ENCODE measurements at regions not wholly inside any gene's neighbourhood (a gene's known extent, or its start where the extent isn't known, plus 50 kb on each side); places are given as distances from the start of the nearest gene placed in this dataset.

DNA sequence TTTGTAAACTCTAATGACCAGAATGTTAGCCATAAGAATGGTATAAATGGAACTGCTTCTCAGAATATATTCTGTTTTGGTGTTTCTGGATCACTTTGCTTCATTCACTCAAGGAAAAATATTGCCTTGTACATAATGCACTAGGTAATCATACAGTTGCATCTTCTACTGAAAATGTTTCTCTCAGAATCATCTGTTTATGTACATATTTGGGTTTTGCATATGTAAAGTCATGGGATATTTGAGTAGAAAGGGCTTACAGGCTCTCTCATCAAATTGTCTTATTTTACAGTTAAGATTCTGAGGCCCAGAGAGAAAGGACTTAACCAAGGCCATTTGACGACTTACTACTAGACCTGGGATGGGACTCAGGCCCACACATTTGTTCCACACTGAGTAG is 97.8 kb upstream of the PALM2AKAP2 start:
- DNase-seq, result no peak

DNA sequence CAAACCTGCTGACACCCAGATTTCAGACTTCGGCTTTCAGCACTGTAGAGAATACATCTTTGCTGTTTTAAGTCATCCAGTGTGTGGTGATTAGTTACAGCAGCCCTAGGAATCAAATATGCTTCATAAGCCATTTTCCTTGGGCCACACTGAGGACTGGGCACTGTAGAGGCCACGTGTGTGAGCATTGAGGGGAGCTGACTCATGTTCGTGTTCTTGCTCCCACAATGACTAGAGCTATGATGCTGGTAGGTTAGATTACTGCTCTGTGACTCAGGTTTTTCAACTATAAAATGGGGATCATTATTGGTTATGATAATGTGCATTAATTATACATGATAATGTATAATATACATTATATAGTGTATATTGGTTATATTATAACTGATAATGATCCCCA is 96.5 kb upstream of the PALM2AKAP2 start:
- DNase-seq, result no peak

DNA sequence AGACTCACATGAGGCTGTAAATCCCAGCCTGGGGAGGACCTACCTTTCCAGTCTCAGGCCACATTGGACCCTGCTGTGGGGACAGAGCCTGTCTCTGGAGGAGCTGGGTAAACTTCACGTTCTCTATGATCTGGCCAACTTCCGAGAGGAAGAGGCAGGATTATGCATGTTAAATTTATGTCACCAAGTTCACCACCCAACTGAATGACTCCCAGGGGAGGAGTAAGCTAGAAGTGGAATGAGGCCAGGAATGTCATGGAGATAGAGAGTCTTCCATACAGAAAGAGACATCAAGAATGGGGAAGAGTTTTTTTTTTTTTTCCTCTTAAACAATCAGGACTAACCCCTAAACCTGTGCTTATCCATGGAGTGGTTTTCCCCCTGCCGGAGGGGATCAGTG is 90.3 kb upstream of the PALM2AKAP2 start:
- no peak for DNase-seq

DNA sequence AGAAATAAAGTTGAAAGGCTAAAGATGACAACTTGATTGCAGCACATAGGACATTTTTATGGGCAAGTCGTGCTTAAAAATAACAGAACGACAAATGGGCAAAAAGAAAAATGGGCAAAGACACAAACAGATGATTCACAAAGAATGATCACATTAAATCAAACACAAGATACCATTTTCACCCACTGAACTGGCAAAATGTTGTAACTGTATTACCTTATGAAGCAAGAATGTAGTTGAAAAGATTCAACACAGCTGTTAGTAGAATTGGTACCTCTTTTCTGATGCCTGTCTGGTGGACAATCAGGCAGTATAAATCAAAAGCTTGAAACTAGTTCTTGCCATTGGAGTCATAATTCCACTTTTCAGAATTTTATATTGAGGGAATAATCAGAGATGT is 81.0 kb upstream of the PALM2AKAP2 start:
- no peak for DNase-seq

DNA sequence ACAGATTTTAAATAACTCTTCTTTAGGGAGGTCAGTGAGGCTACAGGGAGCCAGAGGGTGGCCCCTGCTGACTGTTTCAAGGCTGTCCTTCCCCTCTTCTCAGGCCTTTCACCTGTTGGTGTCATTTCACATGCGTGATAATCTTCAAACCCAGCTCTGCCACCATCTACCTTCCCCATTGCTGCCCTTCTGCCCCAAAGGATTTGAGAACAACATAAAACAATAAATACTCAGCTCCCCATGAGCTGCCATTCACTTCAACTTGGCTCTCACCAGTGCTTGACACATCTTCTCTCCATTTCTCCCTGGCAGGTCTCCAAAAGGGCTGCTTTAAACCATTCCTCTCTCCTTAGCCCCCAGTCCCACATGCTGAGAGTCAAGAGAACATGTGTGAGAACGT is 75.5 kb upstream of the PALM2AKAP2 start:
- no peak for DNase-seq

DNA sequence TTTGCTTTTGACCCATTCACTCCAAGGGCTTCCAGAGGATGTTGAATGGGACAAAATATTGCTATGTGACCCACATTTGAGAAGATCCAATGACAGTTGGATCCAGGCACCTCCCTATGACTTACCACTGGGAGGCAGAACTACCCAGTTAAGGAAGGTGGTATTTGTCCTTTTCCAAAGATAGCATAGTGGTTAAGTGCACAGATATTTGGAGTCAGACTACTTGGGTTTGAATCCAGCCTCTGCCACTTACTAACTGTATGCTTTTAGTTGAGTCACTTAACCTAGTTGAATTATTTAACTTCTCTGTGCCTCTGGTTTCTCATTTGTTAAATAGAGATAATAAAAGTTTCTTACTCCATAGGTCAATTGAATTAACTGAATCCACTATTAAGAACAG is 74.5 kb upstream of the PALM2AKAP2 start:
- no peak for DNase-seq

DNA sequence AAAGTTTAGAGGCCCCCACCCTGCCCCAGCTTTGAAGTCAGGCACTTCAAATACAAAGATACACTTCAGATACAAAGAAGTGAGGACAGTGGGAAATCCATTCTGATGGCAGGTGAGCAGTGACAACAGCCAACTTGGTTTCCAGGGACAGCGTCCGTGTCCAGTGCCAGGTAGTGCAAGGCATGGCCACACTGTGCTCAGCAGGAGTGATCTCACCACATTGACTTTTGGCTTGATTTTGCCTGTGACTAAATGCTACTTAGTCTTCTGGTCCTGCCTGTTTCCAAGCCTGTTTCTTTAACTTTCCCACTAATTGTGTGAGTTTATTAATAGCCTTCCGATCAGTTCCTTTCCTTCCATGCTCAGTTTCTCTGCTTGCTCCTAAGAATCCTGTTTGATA is 72.6 kb upstream of the PALM2AKAP2 start:
- DNase-seq, result no peak

DNA sequence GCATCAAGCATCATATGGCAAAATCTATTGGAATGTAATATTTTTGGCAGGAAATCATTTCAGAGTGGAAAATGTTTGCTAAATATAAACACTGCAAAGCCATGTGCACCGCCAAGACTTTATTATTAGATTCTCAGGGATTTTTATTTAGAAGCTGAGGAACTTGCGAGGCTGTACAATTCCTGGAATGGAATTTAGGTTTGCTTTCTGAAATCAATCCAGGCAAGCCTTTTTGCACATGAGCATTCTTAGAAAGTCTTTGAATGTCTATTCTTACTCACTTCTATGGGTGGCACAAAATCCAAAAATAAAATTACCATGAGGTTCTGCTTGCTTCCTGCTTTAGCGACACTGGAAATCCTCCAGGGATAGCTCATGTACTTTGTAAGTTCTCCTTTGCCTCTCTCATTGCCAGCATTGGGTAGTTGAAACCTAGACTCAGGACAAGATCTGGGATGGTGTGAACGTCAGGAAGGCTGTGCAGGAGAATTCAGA is 71.5 kb upstream of the PALM2AKAP2 start:
- DNase-seq, result peak; percentile 62

DNA sequence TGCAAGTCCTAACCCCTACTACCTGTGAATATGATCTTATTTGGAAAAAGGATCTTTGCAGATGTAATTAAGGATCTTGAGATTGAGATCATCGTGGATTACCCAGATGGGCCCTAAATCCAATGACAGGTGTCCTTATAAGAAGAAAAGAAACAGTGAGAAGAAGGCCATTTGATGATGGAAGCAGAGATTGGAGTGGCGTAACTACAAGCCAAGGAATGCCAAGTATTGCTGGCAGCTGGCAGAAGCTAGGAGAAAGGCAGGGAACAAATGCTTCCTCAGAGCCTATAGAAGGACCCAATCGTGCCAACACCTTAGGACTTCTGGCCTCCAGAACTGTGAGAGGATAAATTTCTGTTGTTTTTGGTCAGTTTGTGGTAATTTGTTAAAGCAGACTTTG is 70.1 kb upstream of the PALM2AKAP2 start:
- DNase-seq, result no peak

DNA sequence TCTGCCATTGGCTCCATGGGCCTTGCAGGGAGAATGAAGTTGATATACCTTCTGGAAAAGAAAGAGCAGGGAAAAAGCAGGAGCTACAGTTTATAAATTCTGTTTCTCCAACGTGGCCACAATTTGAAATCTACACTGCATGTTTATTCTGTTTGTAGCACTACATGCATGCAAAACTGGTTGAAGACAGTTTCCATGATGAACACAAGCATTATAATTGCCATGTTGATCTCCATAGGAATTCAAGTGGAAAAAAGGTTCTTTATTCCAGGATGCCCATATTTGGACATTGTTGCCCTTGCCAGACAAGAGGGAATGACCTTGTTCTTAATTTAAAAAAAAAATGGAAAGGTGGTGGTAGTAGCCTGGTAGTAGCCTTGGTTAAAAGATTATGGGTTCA is 69.2 kb upstream of the PALM2AKAP2 start:
- DNase-seq, result no peak

DNA sequence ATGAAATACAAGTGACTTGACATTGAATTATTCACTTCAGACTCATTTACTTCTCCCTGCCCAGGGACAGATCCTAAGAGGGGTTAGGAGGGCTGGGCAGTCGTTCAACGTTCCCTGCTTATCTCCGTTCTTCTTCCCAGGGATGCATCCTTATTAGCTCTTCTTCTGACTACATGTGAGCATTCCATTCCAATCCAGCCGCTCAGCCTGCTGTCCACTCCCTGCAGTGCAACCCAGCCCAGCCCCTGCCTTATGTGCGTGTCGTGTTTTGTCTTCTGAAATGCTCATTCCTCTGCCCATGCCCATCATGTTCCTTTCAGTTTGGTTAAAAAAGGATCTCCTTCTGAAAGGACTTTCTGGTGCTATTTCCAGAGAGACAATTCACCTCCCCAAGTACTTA is 64.7 kb upstream of the PALM2AKAP2 start:
- DNase-seq, result no peak

DNA sequence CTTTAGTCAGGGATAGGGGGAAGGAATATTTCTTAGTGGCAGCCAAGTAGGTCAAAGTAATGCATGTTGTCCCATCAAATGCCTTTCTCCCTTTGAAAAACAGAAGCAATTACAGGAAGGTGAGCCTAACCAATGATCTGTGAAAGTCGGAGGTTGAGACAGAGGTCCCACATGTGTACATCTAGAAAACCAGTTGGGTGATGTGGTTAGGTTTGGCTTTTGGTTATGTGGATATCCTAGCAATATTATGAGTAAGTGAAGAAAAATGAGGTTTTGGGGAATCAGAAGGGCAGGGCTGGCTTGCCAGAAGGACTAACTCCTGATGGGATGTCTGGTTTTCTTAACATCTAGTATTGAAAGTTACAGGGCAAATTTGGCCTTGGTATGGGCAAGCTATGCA is 63.4 kb upstream of the PALM2AKAP2 start:
- DNase-seq, result no peak

DNA sequence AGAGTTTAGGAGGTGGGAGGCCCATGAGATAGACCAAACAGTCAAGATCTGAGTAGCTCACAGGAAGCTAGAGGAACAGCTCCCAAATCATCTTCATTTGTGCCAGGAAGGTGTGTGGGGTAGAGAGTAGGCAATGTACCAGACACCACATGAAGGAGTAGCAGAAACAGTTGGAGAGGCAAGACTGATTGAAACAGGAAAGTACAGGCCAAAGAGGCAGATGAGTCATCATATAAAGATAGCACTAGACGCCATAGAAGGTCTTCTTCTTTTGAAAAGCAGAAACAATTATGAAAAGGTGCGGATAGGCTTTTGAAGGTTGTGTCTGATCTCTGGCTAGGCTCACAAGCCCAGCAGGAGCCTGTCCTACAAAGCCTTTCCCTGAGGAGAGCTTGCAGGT is 62.7 kb upstream of the PALM2AKAP2 start:
- no peak for DNase-seq

DNA sequence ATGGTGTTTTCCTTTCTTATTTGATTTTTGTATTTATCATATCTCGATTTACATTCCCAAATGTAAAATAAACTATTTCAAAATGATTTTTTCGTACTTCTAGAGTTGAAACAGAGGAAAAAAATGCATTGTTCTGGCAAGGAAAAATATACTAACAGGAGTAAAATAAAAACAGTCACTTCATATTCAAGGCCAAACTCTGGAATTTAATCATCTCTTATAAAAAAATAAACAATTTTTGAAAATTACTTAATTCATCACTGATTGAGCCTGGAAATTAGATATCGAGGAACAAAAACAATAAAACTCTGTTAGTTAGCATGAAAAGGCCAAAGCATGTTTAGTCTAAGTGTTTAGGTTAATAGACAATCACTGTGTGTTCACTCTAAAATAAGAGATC is 61.1 kb upstream of the PALM2AKAP2 start:
- DNase-seq, result no peak

DNA sequence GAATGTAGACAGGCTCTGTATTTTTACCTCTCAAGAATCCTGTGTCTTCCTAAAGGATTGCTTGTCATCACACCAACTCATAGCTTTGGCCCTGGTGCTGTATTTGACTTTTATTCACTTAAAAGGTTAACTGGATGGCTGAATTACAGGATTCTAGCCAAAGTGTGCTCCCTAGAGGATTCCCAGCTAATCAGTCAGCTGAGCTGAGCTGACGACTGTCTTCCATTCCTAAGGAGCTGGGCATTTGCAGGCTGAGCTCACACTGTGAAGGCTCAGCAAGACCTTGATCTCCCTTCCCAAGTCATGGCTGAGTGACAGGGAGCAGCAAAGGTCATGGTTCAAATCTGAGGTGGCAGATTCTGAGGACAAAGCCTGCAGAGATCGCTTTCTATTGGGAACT is 59.0 kb upstream of the PALM2AKAP2 start:
- no peak for DNase-seq

DNA sequence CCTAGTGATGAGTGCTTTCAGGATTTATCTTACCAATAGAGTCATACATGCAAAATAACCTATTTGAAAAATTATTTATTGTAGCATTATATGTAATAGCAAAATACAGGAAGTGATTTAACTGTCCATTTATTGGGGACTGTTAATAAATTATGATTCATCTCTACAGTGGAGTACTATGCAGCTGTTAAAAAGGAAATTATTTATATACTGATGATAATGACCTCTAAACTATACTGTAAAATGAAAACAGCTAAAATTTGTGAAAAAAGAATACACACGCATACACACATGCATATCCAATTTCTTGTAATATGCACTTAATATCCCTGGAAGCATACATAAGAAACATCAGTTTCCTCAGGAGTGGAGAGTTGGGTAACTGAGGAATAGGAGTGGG is 58.0 kb upstream of the PALM2AKAP2 start:
- DNase-seq, result no peak

DNA sequence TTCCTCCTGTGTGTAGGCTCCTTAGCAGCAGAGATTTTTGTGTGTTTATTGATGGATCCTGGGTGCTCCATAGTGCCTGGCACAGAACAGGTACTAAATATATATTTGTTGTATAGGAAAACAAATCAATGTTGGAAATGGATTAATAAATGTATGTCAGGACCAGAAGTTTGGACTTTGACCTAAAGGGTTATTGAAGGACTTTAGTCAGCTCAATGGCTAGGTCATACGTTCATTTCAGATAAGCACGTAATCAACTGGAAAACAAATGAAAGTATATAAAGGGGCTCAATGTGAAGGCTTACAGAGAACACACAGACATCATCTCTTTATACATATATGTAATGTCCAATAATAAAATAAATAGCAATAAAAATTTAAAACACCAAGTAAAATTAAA is 56.2 kb upstream of the PALM2AKAP2 start:
- no peak for DNase-seq

DNA sequence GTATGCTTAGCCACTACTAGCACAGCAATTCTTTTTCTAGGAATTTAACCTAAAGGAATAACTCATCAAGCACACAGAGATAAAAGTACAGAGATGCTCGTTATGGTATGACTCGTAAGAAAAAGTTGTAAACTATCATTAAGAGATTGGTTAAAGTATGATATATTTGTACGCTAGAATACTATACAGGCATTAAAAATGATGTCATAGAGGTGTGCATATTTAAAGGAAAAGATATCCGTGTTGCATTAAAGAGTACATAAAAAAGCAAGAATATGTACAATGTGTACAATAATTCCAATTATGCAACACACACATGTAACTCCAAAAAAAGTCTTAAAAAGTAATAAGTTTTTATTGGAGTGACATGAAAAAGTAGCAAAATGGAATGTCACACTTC is 54.5 kb upstream of the PALM2AKAP2 start:
- DNase-seq, result no peak

DNA sequence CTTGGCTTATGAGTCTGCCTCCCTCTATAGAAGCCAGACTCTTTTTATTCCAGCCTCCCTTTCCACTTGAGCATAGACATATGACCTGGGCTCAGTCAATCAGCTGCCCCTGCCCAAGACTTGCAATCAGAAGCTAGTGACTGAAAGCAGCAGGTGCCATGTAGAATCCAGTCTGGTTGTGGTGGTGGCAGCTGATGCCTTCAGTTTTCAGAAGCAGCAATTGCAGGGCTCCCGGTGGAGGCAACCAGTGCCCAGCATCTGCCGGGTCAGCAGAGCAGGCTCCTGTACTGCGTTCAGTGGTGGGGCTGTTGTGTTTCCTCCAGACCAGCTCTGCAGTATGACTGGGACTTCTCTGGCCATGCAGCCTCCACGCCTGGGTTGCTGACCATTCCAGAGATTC is 53.9 kb upstream of the PALM2AKAP2 start:
- DNase-seq, result no peak

DNA sequence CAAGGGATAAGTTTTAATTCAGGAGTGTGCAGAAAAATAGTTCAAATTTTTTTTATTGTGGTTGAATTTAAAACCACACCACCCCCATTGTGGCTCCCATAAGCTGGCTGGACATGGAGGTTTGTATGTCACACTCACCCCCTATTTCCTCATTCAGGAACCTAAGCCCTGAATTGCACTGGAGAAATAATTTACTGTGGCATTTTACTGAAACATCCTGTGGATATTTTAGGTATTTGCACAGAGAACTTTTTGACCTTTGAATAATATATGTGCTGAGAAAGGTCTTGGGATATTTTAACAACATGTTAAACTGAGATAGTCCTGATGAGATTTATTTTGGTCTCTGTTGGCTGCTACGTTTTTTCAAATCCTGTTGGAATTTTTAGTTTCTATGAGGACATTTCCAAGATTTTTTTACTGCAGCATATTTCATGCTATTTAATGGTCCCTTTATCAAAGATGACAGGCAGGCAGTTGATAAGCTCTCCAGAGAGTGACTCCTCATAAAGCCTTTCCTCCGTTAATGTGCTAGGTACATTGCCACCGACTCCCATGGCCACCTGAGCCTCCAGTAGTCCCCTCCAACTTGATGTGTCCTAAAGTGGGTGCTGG is 51.2 kb upstream of the PALM2AKAP2 start:
- no peak for DNase-seq

DNA sequence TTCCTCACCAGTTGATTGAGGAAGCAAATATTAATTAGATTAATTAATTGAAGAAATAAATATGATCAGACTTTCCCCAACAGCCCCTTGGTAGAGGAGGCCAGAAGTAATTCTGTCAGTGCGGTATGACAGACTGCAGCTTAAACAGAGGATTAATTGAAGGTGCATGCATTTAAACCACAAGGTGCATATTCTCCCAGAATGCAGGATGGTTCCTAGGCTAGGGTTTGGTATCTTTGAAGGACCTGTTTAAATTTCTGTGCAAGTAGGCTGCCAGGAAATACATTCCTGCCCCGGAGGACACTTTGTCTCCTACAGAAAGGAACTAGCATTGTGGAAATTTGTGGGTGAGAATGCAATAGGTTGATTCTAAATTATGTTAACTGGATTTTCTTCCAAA is 50.5 kb upstream of the PALM2AKAP2 start:
- DNase-seq, result no peak

Measured in hindlimb muscle (tissue), 1 donor.